Keratinocyte (primary cell): ENCODE measurements at regions not wholly inside any gene's neighbourhood (a gene's known extent, or its start where the extent isn't known, plus 50 kb on each side); places are given as distances from the start of the nearest gene placed in this dataset.
"Not testable (repeated sequence)": the region's sequence is repeated elsewhere in the genome, so short reads cannot be mapped to it uniquely, and the experiment has no call there.

Experiments
- DNase-seq: peaks from one replicate; pipeline ENCODE4 v3.0.0-alpha.2; 2011; ENCODE audit warnings: low read depth, missing footprints, low spot score
- FAIRE-seq: peaks from 2 replicates; lab custom pipeline; 2011; peaks lifted over from hg19 to GRCh38; lab: Jason Lieb, UNC
- H2AFZ ChIP-seq: 2 replicates; pipeline ENCODE4 v1.6.0; 2012; ENCODE audit warnings: low read length, control low read depth, inconsistent platforms; ENCODE audit not compliant: control insufficient read depth
- H3K27ac ChIP-seq: 2 replicates; pipeline ENCODE4 v1.5.1; 2011; ENCODE audit warnings: low read length; ENCODE audit not compliant: control insufficient read depth, insufficient read depth
- H3K27me3 ChIP-seq: 3 replicates; pipeline ENCODE4 v1.6.0; 2011; ENCODE audit warnings: low read length; ENCODE audit not compliant: control insufficient read depth, insufficient read depth; ENCODE audit errors: extremely low read depth
- H3K36me3 ChIP-seq, 2 experiments: 2 replicates in 1 of 2; 3 replicates in 1 of 2; pipeline ENCODE4 v1.5.1; 2011; ENCODE audit warnings: low read length in 2 of 2, mild to moderate bottlenecking in 1 of 2; ENCODE audit not compliant: control insufficient read depth in 2 of 2, insufficient read depth in 2 of 2; ENCODE audit errors: extremely low read depth in 1 of 2
- H3K4me1 ChIP-seq: 3 replicates; pipeline ENCODE4 v1.5.1; 2011; ENCODE audit warnings: low read length; ENCODE audit not compliant: control insufficient read depth, insufficient read depth; ENCODE audit errors: extremely low read depth
- H3K4me2 ChIP-seq: 3 replicates; pipeline ENCODE4 v1.6.0; 2011; ENCODE audit warnings: low read depth, low read length; ENCODE audit not compliant: control insufficient read depth, insufficient read depth; ENCODE audit errors: extremely low read depth
- H3K4me3 ChIP-seq, 3 experiments: fragments of 200-600 bp in 1 of 3; sonication (generic) in 1 of 3; 2 replicates in 2 of 3; 3 replicates in 1 of 3; pipeline ENCODE4 v1.5.1; 2011 to 2016; ENCODE audit warnings: low read length in 3 of 3, mild to moderate bottlenecking in 3 of 3, control low read depth in 2 of 3, inconsistent platforms in 1 of 3, low read depth in 1 of 3, mixed read lengths in 1 of 3, mixed run types in 1 of 3, moderate library complexity in 1 of 3; ENCODE audit not compliant: control insufficient read depth in 2 of 3, insufficient read depth in 2 of 3; ENCODE audit errors: extremely low read depth in 1 of 3
- H3K79me2 ChIP-seq: 2 replicates; pipeline ENCODE4 v1.6.0; 2012; ENCODE audit warnings: low read length; ENCODE audit not compliant: control insufficient read depth, insufficient read depth
- H3K9ac ChIP-seq: 3 replicates; pipeline ENCODE4 v1.6.0; 2011; ENCODE audit warnings: low read length; ENCODE audit not compliant: control insufficient read depth, insufficient read depth; ENCODE audit errors: extremely low read depth
- H3K9me1 ChIP-seq: 3 replicates; pipeline ENCODE4 v1.6.0; 2011; ENCODE audit warnings: low read length; ENCODE audit not compliant: control insufficient read depth, insufficient read depth; ENCODE audit errors: extremely low read depth
- H3K9me3 ChIP-seq: 2 replicates; pipeline ENCODE4 v1.5.1; 2012; ENCODE audit warnings: low read depth, low read length; ENCODE audit not compliant: control insufficient read depth
- H4K20me1 ChIP-seq: 3 replicates; pipeline ENCODE4 v1.6.0; 2011; ENCODE audit warnings: low read length; ENCODE audit not compliant: control insufficient read depth, insufficient read depth; ENCODE audit errors: extremely low read depth
- CTCF ChIP-seq, 3 experiments: IDR thresholded peaks in 1 of 3; conservative IDR thresholded peaks in 1 of 3; optimal IDR thresholded peaks in 1 of 3; 2 replicates in 2 of 3; 3 replicates in 1 of 3; pipeline versions ENCODE3 to v1.5.1; 2011; ENCODE audit warnings: low read length in 3 of 3, mild to moderate bottlenecking in 3 of 3, moderate library complexity in 2 of 3, control low read depth in 1 of 3, inconsistent platforms in 1 of 3; ENCODE audit not compliant: insufficient read depth in 2 of 3; ENCODE audit errors: extremely low read depth in 1 of 3
- EZH2 ChIP-seq: IDR thresholded peaks from one replicate; pipeline ENCODE4 v1.6.1; 2012; ENCODE audit warnings: inconsistent platforms, mild to moderate bottlenecking, low read length, moderate library complexity
- dilution Hi-C: fragments of 300-500 bp; cut with MboI; formaldehyde crosslinking; loops from one replicate; pipeline ENCODE4 v1.7.0; 2020; ENCODE audit warnings: low sequenced_read_pairs; ENCODE audit not compliant: extremely low pct_ligation_motif_present

GRCh38 chr4:79247695-79248394 lies 78.0 kb downstream of the NAA11 start:
- DNase-seq = no peak
- Histone ChIP-seq H3K9me3 (no peaks in the 10 kb centered on the region), H2AFZ (no peak overlapping the region), H3K36me3 (no peaks in the 10 kb centered on the region), H3K9me1 (no peaks in the 10 kb centered on the region), H3K27me3 (no peaks in the 10 kb centered on the region), H3K4me2 (no peak overlapping the region), H4K20me1 (no peaks in the 10 kb centered on the region), H3K9ac (no peak overlapping the region), H3K79me2 (no peaks in the 10 kb centered on the region), H3K27ac (no peak overlapping the region), H3K4me3 (no peak overlapping the region), H3K4me1 (no peaks in the 10 kb centered on the region)
- no peak for TF ChIP-seq CTCF (optimal IDR thresholded peaks at IDR 0.05 in 1 of 3, IDR thresholded peaks at IDR 0.05 in 1 of 3, conservative IDR thresholded peaks at IDR 0.05 in 1 of 3; ENCODE audit: extremely low read depth in 1 of 3, insufficient read depth in 2 of 3, low read length in 3 of 3)
- TF ChIP-seq EZH2 = no peak
- dilution Hi-C loops = no loop called here
- FAIRE-seq = no peak

- H3K36me3 ChIP-seq, dilution Hi-C loops, H3K4me2 ChIP-seq, H3K9me1 ChIP-seq, H3K4me3 ChIP-seq, DNase-seq, H3K4me1 ChIP-seq, H4K20me1 ChIP-seq, H2AFZ ChIP-seq, H3K9ac ChIP-seq, H3K9me3 ChIP-seq, H3K27me3 ChIP-seq, FAIRE-seq, H3K27ac ChIP-seq, H3K79me2 ChIP-seq: not testable (repeated sequence)
Measured at GRCh38 chr4:79245200-79245940, 80.5 kb downstream of the NAA11 start.
